Epithelial cell of proximal tubule (primary cell): ENCODE measurements at regions not wholly inside any gene's neighbourhood (a gene's known extent, or its start where the extent isn't known, plus 50 kb on each side); places are given as distances from the start of the nearest gene placed in this dataset.

Source experiments
- DNase-seq: peaks from one replicate; pipeline ENCODE4 v3.0.0-alpha.2; 2011; ENCODE audit warnings: low read depth
- H3K4me3 ChIP-seq: 2 replicates; pipeline ENCODE4 v1.5.1; 2011; ENCODE audit warnings: low read depth, mild to moderate bottlenecking, low read length
- TF ChIP-seq, protein P1 (sequence below): conservative IDR thresholded peaks from 2 replicates; pipeline ENCODE4 v1.5.1; 2012; ENCODE audit warnings: low read depth, mild to moderate bottlenecking, low read length

DNA sequence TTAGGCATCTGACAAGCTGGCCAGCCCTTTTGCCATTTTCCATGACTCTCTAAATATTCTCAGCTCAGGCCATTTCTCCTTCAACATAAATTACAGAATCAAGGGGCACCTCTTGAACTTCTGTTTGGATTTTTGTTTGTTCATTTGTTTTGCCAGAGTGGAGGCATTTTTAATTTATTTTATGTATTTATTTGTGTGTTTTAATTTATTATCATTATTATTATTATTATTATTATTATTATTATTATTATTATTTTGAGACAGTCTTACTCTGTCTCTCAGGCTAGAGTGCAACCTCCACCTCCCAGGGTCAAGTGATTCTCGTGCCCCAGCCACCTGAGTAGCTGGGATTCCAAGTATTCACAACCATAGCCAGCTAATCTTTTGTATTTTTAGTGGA is 1578.0 kb downstream of the CDH8 start:
- DNase-seq, result no peak
- TF ChIP-seq, protein P1, sequence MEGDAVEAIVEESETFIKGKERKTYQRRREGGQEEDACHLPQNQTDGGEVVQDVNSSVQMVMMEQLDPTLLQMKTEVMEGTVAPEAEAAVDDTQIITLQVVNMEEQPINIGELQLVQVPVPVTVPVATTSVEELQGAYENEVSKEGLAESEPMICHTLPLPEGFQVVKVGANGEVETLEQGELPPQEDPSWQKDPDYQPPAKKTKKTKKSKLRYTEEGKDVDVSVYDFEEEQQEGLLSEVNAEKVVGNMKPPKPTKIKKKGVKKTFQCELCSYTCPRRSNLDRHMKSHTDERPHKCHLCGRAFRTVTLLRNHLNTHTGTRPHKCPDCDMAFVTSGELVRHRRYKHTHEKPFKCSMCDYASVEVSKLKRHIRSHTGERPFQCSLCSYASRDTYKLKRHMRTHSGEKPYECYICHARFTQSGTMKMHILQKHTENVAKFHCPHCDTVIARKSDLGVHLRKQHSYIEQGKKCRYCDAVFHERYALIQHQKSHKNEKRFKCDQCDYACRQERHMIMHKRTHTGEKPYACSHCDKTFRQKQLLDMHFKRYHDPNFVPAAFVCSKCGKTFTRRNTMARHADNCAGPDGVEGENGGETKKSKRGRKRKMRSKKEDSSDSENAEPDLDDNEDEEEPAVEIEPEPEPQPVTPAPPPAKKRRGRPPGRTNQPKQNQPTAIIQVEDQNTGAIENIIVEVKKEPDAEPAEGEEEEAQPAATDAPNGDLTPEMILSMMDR, result no peak

DNA sequence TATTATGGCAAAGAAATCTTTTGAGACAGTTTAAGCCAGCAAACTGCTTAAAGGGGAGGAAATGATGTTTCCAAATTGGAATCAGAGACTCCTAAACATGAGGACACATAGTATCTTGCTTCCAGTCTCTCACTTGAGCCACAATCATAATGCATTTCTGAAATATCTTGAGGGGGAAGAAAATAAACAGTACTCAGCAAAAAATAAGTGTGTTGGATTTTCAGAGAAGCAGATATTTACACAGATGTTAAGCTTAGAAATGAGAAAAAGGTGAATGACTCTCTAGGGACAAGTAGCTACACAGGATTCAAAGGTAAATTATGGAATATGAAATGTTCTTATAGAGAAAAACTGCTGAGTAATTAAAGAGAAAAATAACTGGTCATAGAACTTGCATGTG is 1583.6 kb downstream of the CDH8 start:
- TF ChIP-seq, protein P1, result no peak
- no peak overlapping the region for H3K4me3 ChIP-seq
- DNase-seq, result no peak

More for the DNA sequence above, 1578.0 kb downstream of the CDH8 start:
- H3K4me3 ChIP-seq, result no peak overlapping the region

DNA sequence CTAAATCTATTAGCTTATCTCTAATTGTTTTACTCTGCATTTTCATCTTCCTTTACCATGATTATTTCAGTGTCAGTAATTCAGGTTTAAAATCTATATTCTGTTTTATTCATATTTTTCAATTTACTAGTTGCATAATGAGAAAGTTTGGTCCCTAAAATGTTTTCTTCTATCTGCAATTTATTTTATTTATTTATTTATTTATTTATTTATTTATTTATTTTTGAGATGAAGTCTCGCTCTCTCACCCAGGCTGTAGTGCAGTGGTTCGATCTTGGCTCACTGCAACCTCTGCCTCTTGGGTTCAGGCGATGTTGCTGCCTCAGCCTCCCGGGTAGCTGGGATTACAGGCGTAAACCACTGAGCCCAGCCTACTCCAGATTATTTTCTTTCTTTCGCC is 1597.3 kb downstream of the CDH8 start:
- DNase-seq, result no peak
- H3K4me3 ChIP-seq, result no peak overlapping the region
- TF ChIP-seq, protein P1, result no peak

DNA sequence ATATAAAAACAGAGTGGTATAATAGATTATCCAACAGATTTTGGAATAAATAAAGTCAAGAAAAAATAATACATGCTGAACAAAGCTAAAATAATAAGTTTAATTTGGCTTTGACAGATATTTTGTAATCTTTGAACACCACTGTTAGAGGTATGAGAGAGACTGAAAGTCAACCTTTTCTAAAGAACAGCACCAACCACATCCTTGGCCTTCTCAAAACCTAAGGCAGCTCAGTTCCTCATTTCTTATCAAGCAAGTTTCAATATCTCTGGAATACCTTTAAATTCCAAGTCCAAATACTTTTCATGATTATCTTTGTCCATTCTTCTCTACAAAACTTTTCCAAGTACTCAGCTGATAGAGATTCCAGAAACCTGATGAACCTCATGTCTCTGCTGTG is 1603.8 kb downstream of the CDH8 start:
- no peak for DNase-seq
- H3K4me3 ChIP-seq, result no peak overlapping the region
- TF ChIP-seq, protein P1, result no peak

DNA sequence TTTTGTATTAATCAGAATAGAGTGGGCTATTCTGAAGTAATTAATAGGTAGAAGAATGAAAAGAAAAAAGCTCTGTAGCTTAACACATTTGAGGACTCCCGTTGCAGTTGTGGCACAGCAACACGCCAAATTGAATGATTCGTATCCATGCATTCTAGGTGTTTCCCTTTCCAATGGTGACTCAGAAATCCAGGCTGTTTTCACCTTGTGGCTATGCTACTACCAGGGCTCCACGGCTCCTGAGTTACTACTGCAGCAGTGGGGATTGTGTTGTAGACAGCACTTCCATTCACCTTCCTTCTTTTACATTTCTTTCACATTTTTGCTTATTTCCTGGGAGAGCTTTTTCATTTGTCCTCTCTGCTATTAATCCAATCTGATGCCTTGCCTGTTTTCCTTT is 1616.4 kb downstream of the CDH8 start:
- H3K4me3 ChIP-seq, result no peak overlapping the region
- TF ChIP-seq, protein P1, result no peak
- DNase-seq, result no peak

DNA sequence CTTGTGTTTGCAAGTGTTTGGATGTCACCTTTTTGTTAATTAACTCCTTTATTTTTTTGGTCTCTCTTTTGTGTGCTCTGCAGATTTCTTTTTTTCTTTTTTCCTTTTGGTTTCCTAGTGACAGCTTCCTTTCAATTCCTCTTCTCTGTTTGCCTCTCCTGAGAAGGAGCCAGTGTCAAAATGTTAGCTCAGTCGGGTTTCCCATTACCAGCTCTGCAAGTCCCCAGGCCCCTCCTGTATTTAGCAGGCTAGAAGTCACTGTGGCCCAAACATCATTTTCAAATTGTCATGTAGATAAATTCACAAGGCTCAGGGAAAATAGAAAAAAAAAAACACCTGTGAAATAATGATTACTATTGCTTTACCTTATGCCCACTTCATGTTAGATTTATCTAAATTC is 1621.6 kb downstream of the CDH8 start:
- H3K4me3 ChIP-seq, result no peak overlapping the region
- TF ChIP-seq, protein P1, result no peak
- DNase-seq, result no peak

DNA sequence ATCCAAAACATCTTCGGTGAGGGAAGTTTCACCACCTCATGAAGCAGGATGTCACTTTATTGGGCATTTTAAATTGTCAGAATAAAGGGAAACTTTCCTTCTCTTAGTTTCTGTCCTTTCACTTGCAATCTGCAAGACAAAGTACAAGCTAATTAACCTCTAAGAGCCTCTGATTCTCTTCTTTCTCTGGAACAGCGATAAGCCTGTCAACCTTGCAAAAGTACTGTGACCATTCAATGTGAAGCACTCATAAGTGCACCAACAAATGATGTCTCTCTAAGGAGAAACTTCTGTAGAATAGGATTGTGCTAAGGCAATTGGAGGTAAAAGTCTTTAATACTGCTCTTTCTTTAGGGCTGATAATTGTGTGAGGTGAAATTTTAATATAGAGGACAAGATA is 1622.3 kb downstream of the CDH8 start:
- TF ChIP-seq, protein P1, result no peak
- no peak overlapping the region for H3K4me3 ChIP-seq
- no peak for DNase-seq
